ENCODE measurements at regions not wholly inside any gene's neighbourhood (a gene's known extent, or its start where the extent isn't known, plus 50 kb on each side); places are given as distances from the start of the nearest gene placed in this dataset.

- H3K27ac ChIP-seq, result no peak overlapping the region
- H4K20me1 ChIP-seq (ENCODE audit: insufficient read depth), result no peaks in the 10 kb centered on the region
- no peaks in the 10 kb centered on the region for H3K4me1 ChIP-seq (ENCODE audit: low read depth, poor library complexity, severe bottlenecking)
- no peak overlapping the region for H2AFZ ChIP-seq (ENCODE audit: low read depth)
- no peak overlapping the region for H3K9ac ChIP-seq
- no peak overlapping the region for H3K4me3 ChIP-seq (IDR thresholded peaks at IDR 0.05; ENCODE audit: insufficient read depth, low read depth, low read length)
- no peaks in the 10 kb centered on the region for H3K36me3 ChIP-seq (ENCODE audit: insufficient read depth)
- H3K4me2 ChIP-seq, result no peak overlapping the region
- TF ChIP-seq, protein P1, sequence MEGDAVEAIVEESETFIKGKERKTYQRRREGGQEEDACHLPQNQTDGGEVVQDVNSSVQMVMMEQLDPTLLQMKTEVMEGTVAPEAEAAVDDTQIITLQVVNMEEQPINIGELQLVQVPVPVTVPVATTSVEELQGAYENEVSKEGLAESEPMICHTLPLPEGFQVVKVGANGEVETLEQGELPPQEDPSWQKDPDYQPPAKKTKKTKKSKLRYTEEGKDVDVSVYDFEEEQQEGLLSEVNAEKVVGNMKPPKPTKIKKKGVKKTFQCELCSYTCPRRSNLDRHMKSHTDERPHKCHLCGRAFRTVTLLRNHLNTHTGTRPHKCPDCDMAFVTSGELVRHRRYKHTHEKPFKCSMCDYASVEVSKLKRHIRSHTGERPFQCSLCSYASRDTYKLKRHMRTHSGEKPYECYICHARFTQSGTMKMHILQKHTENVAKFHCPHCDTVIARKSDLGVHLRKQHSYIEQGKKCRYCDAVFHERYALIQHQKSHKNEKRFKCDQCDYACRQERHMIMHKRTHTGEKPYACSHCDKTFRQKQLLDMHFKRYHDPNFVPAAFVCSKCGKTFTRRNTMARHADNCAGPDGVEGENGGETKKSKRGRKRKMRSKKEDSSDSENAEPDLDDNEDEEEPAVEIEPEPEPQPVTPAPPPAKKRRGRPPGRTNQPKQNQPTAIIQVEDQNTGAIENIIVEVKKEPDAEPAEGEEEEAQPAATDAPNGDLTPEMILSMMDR (conservative IDR thresholded peaks at IDR 0.05; ENCODE audit: low read depth, low read length), result no peak
- H3K27me3 ChIP-seq (ENCODE audit: insufficient read depth, low read depth), result no peaks in the 10 kb centered on the region
- H3K79me2 ChIP-seq (ENCODE audit: insufficient read depth, low read depth), result no peaks in the 10 kb centered on the region
Observed at GRCh38 chr5:3891113-3891512, 295.5 kb downstream of the IRX1 start.

GRCh38 chr5:3893527-3893926, 297.9 kb downstream of the IRX1 start:
- no peaks in the 10 kb centered on the region for H3K4me1 ChIP-seq (ENCODE audit: low read depth, poor library complexity, severe bottlenecking)
- H3K36me3 ChIP-seq (ENCODE audit: insufficient read depth), result no peaks in the 10 kb centered on the region
- no peaks in the 10 kb centered on the region for H3K79me2 ChIP-seq (ENCODE audit: insufficient read depth, low read depth)
- TF ChIP-seq, protein P1 (conservative IDR thresholded peaks at IDR 0.05; ENCODE audit: low read depth, low read length), result no peak
- H3K4me3 ChIP-seq (IDR thresholded peaks at IDR 0.05; ENCODE audit: insufficient read depth, low read depth, low read length), result no peak overlapping the region
- no peak overlapping the region for H2AFZ ChIP-seq (ENCODE audit: low read depth)
- no peak overlapping the region for H3K27ac ChIP-seq
- H3K4me2 ChIP-seq, result no peak overlapping the region
- no peak overlapping the region for H3K9ac ChIP-seq
- no peaks in the 10 kb centered on the region for H4K20me1 ChIP-seq (ENCODE audit: insufficient read depth)
- H3K27me3 ChIP-seq (ENCODE audit: insufficient read depth, low read depth), result no peaks in the 10 kb centered on the region

DNA sequence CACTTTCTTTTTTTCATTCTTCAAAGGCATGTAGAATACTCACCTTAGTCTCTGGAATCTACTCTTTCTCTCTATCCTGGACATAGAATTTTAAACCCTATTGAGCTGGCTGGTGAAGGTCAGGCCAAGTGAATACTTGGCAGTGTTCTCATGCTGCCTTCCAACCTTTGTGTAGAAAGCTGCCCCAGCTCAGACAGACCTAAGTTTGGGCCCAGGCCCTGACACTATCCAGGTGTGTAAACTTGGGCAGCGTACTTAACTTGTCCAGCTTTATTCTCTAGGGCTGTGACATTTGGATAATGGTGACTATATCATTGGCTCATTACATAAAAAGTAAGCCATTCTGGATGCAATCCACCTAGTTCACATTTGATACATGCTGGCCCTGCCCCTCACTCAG, 298.3 kb downstream of the IRX1 start:
- Histone ChIP-seq H3K36me3 (ENCODE audit: insufficient read depth) (no peaks in the 10 kb centered on the region), H3K79me2 (ENCODE audit: insufficient read depth, low read depth) (no peaks in the 10 kb centered on the region), H4K20me1 (ENCODE audit: insufficient read depth) (no peaks in the 10 kb centered on the region), H3K9ac (no peak overlapping the region), H3K4me2 (no peak overlapping the region), H2AFZ (ENCODE audit: low read depth) (no peak overlapping the region), H3K27ac (no peak overlapping the region), H3K27me3 (ENCODE audit: insufficient read depth, low read depth) (no peaks in the 10 kb centered on the region), H3K4me1 (ENCODE audit: low read depth, poor library complexity, severe bottlenecking) (no peaks in the 10 kb centered on the region), H3K4me3 (IDR thresholded peaks at IDR 0.05; ENCODE audit: insufficient read depth, low read depth, low read length) (no peak overlapping the region)
- TF ChIP-seq, protein P1 (conservative IDR thresholded peaks at IDR 0.05; ENCODE audit: low read depth, low read length), result no peak

DNA sequence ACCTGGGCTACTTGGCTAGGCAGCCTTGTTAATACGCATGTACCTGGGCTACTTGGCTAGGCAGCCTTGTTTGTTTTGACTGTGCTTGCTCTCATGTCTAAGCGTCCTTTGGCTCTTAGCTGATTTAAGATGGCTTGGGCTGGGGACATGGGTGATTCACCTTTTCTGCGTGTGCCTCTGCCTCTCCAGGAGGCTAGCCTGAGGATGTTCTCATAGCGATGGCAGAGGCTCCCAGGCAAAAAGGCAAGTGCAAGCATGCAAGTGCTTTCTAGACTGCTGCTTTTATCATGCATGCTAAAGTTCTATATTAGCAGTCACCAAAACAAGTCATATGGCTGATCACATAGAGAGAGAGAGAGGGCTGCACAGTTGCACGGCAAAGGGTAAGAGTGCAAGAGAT, 300.5 kb downstream of the IRX1 start:
- no peak overlapping the region for H2AFZ ChIP-seq (ENCODE audit: low read depth)
- TF ChIP-seq, protein P1 (conservative IDR thresholded peaks at IDR 0.05; ENCODE audit: low read depth, low read length), result no peak
- H3K9ac ChIP-seq, result no peak overlapping the region
- no peaks in the 10 kb centered on the region for H3K36me3 ChIP-seq (ENCODE audit: insufficient read depth)
- H3K27ac ChIP-seq, result no peak overlapping the region
- no peak overlapping the region for H3K4me3 ChIP-seq (IDR thresholded peaks at IDR 0.05; ENCODE audit: insufficient read depth, low read depth, low read length)
- no peak overlapping the region for H3K4me2 ChIP-seq
- H3K4me1 ChIP-seq (ENCODE audit: low read depth, poor library complexity, severe bottlenecking), result no peaks in the 10 kb centered on the region
- H4K20me1 ChIP-seq (ENCODE audit: insufficient read depth), result no peaks in the 10 kb centered on the region
- H3K79me2 ChIP-seq (ENCODE audit: insufficient read depth, low read depth), result no peaks in the 10 kb centered on the region
- H3K27me3 ChIP-seq (ENCODE audit: insufficient read depth, low read depth), result no peaks in the 10 kb centered on the region
